Loucy (cell line): ENCODE measurements at regions not wholly inside any gene's neighbourhood (a gene's known extent, or its start where the extent isn't known, plus 50 kb on each side); places are given as distances from the start of the nearest gene placed in this dataset.

Experiments
- H2AFZ ChIP-seq: fragments of 200-600 bp; sonication (generic); 2 replicates; pipeline ENCODE4 v1.6.0; 2016; ENCODE audit warnings: antibody characterized with exemption, mild to moderate bottlenecking, low read length, moderate library complexity
- H3F3A ChIP-seq: fragments of 200-600 bp; 2 replicates; pipeline ENCODE4 v1.6.0; 2016; ENCODE audit warnings: antibody characterized with exemption, low read depth, mild to moderate bottlenecking
- H3K27me3 ChIP-seq: fragments of 200-600 bp; sonication (generic); 2 replicates; pipeline ENCODE4 v1.6.1; 2014; ENCODE audit warnings: low read length, mild to moderate bottlenecking; ENCODE audit not compliant: insufficient read depth, poor library complexity, severe bottlenecking
- H3K36me3 ChIP-seq: fragments of 200-600 bp; sonication (generic); 2 replicates; pipeline ENCODE4 v1.6.1; 2016; ENCODE audit warnings: low read length; ENCODE audit not compliant: insufficient read depth
- H3K4me1 ChIP-seq: fragments of 200-600 bp; sonication (generic); 2 replicates; pipeline ENCODE4 v1.5.1; 2014; ENCODE audit warnings: low read length, mild to moderate bottlenecking; ENCODE audit not compliant: insufficient read depth, poor library complexity, severe bottlenecking
- H3K4me2 ChIP-seq: fragments of 200-600 bp; sonication (generic); 2 replicates; pipeline ENCODE4 v1.6.0; 2014; ENCODE audit warnings: antibody characterized with exemption, low read length, low read depth, mild to moderate bottlenecking; ENCODE audit not compliant: poor library complexity, severe bottlenecking
- H3K4me3 ChIP-seq: fragments of 200-600 bp; sonication (generic); 2 replicates; pipeline ENCODE4 v1.5.1; 2014; ENCODE audit warnings: low read length, mild to moderate bottlenecking, mixed read lengths; ENCODE audit not compliant: poor library complexity, severe bottlenecking
- H3K79me2 ChIP-seq: fragments of 200-600 bp; sonication (generic); 2 replicates; pipeline ENCODE4 v1.6.1; 2014; ENCODE audit warnings: low read length; ENCODE audit not compliant: insufficient read depth
- H3K9ac ChIP-seq: fragments of 200-600 bp; sonication (generic); 2 replicates; pipeline ENCODE4 v1.6.0; 2014; ENCODE audit warnings: mild to moderate bottlenecking, low read depth, low read length, moderate library complexity; ENCODE audit not compliant: poor library complexity, severe bottlenecking
- H3K9me2 ChIP-seq: fragments of 200-600 bp; sonication (generic); replicated peaks from 2 replicates; pipeline ENCODE4 v1.6.1; 2016; ENCODE audit warnings: low read depth, low read length, mixed read lengths
- H3K9me3 ChIP-seq: fragments of 200-600 bp; sonication (generic); 2 replicates; pipeline ENCODE4 v1.6.1; 2014; ENCODE audit warnings: mild to moderate bottlenecking, antibody characterized with exemption, low read length, low read depth; ENCODE audit not compliant: insufficient read depth
- H4K20me1 ChIP-seq: fragments of 200-600 bp; sonication (generic); 2 replicates; pipeline ENCODE4 v1.6.0; 2014; ENCODE audit warnings: antibody characterized with exemption, low read length, mild to moderate bottlenecking; ENCODE audit not compliant: insufficient read depth, poor library complexity, severe bottlenecking
- EZH2phosphoT487 ChIP-seq: fragments of 200-600 bp; IDR thresholded peaks from 2 replicates; pipeline ENCODE4 v1.6.1; 2018; ENCODE audit warnings: antibody characterized with exemption, mild to moderate bottlenecking, moderate library complexity, borderline replicate concordance
- TF ChIP-seq, protein P1 (sequence below): fragments of 200-600 bp; sonication (generic); conservative IDR thresholded peaks from 2 replicates; pipeline ENCODE4 v1.5.1; 2014; ENCODE audit warnings: mild to moderate bottlenecking, antibody characterized with exemption, low read length

DNA sequence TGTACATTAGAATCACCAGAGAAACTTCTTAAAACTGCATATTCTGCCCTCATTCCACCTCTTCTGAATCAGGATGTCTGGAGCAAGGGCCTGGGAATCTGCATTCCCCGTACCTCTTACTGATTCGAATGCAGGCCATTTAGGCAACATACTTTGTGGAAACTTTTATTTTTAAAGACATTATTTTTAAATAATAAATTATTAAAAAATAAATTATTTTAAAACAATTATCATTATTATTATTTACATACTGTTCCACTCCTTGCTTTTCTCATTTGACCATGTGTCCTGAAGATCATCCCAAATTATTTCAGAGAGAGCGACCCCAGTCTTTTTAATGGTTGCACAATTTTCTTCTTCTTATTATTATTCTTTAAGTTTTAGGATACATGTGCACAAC, 336.6 kb upstream of the TBC1D5 start:
- Histone ChIP-seq H3K9ac (no peak overlapping the region), H3K79me2 (no peaks in the 10 kb centered on the region), H3K36me3 (no peaks in the 10 kb centered on the region), H2AFZ (no peak overlapping the region), H3K4me1 (peaks cover 53% of the 10 kb centered on the region), H3F3A (no peaks in the 10 kb centered on the region), H3K27me3 (no peaks in the 10 kb centered on the region), H3K4me3 (no peak overlapping the region), H3K9me2 (no peaks in the 10 kb centered on the region), H3K4me2 (no peak overlapping the region), H3K9me3 (no peaks in the 10 kb centered on the region), H4K20me1 (no peaks in the 10 kb centered on the region)
- TF ChIP-seq EZH2phosphoT487, result no peak
- TF ChIP-seq, protein P1, sequence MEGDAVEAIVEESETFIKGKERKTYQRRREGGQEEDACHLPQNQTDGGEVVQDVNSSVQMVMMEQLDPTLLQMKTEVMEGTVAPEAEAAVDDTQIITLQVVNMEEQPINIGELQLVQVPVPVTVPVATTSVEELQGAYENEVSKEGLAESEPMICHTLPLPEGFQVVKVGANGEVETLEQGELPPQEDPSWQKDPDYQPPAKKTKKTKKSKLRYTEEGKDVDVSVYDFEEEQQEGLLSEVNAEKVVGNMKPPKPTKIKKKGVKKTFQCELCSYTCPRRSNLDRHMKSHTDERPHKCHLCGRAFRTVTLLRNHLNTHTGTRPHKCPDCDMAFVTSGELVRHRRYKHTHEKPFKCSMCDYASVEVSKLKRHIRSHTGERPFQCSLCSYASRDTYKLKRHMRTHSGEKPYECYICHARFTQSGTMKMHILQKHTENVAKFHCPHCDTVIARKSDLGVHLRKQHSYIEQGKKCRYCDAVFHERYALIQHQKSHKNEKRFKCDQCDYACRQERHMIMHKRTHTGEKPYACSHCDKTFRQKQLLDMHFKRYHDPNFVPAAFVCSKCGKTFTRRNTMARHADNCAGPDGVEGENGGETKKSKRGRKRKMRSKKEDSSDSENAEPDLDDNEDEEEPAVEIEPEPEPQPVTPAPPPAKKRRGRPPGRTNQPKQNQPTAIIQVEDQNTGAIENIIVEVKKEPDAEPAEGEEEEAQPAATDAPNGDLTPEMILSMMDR, result no peak

DNA sequence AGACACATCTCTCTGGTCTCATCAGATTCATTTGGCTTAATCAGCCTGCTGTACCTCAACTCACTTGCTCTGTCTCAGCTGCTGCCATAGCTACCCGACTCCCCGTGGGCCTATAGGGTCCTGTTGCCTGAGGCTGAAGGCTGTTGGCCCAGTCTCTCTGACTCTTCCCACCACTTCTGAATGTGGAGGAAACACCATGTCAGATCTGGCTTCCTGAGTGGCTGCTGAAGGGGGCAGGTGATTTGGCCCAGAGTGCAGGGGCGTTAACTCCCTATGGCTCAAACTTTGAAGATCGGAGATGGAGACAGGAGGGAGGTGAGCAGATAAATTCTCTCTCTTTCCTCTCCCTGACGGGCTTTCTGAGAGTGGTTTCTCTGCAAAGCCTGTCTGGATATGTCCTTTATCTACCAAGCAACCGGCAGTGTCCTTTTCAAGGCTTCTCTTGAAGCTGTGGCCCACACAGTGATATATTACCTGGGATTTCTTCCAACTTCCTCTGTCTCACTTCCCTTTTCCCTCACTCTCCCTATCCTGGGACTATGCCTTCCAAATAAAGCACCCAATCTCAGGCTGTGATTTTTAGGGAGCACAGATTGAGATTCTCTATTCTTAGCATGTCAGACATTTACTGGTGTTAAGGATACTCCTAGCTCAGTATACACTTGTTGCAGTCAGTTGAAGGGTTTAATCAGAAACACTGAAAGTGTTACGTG, 334.9 kb upstream of the TBC1D5 start:
- peak overlapping the region; percentile 18 for H3K4me2 ChIP-seq
- no peaks in the 10 kb centered on the region for H3K9me3 ChIP-seq

DNA sequence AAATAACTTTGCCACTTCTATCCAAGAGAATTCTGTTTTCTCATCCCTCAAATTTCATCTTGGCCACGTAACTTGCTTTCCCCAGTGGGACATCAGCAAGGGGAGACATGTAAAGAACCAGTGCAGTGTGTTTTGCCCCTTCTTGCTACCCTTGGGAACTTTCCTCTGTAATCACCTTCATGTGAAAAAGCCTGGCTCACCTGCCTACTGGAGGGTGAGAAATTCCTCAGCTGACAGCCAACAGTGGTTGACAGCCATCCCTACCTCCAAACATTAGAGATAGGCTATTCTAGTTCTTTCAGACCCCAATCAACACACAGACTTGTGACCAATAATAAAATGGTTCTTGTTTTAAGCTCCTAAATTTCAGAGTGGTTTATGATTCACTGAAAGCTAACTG, 333.9 kb upstream of the TBC1D5 start:
- Histone ChIP-seq H3K79me2 (no peaks in the 10 kb centered on the region), H4K20me1 (no peaks in the 10 kb centered on the region), H3K9me2 (no peaks in the 10 kb centered on the region), H3K9ac (peak overlapping the region; percentile 14), H3K4me3 (no peak overlapping the region), H3K9me3 (no peaks in the 10 kb centered on the region), H3K27me3 (no peaks in the 10 kb centered on the region), H3F3A (no peaks in the 10 kb centered on the region), H3K4me2 (peak overlapping the region; percentile 18), H3K36me3 (no peaks in the 10 kb centered on the region), H3K4me1 (peaks cover 51% of the 10 kb centered on the region), H2AFZ (0 out of 2 replicates have a peak overlapping the region, but pooled peaks have one; percentile 3)
- no peak for TF ChIP-seq EZH2phosphoT487
- TF ChIP-seq, protein P1, result no peak

More for the DNA sequence above, 334.9 kb upstream of the TBC1D5 start:
- Histone ChIP-seq H3K4me3 (no peak overlapping the region), H3K4me1 (peaks cover 47% of the 10 kb centered on the region), H3K27me3 (no peaks in the 10 kb centered on the region), H4K20me1 (no peaks in the 10 kb centered on the region), H3F3A (no peaks in the 10 kb centered on the region), H2AFZ (no peak overlapping the region), H3K79me2 (no peaks in the 10 kb centered on the region), H3K9me2 (no peaks in the 10 kb centered on the region), H3K9ac (peak overlapping the region; percentile 11), H3K36me3 (no peaks in the 10 kb centered on the region)
- TF ChIP-seq, protein P1, result no peak
- no peak for TF ChIP-seq EZH2phosphoT487
